CD4-positive, alpha-beta T cell treated with Interleukin-17A for 1 hour (primary cell): ENCODE measurements at regions not wholly inside any gene's neighbourhood (a gene's known extent, or its start where the extent isn't known, plus 50 kb on each side); places are given as distances from the start of the nearest gene placed in this dataset.

Experiments used
- DNase-seq: peaks from one replicate; pipeline ENCODE4 v3.0.0-alpha.2; 2020

- DNase-seq: peak; percentile 35
These were observed 83.0 kb upstream of the GLIS3 start for GRCh38 chr9:4382722-4383317.

- no peak for DNase-seq
These were observed 81.9 kb upstream of the GLIS3 start for GRCh38 chr9:4381744-4382143.

GRCh38 chr9:4380406-4380805 is 80.5 kb upstream of the GLIS3 start:
- DNase-seq: no peak

GRCh38 chr9:4375424-4376200 is 75.7 kb upstream of the GLIS3 start:
- DNase-seq: peak; percentile 10

GRCh38 chr9:4371108-4371507 is 71.2 kb upstream of the GLIS3 start:
- no peak for DNase-seq

- no peak for DNase-seq
These were observed 70.6 kb upstream of the GLIS3 start for GRCh38 chr9:4370501-4370900.

GRCh38 chr9:4366591-4367330 is 66.9 kb upstream of the GLIS3 start:
- DNase-seq: peak; percentile 17

- DNase-seq: no peak
These were observed 65.2 kb upstream of the GLIS3 start for GRCh38 chr9:4365055-4365454.

GRCh38 chr9:4362281-4362680 is 62.4 kb upstream of the GLIS3 start:
- DNase-seq: no peak

- no peak for DNase-seq
These were observed 59.1 kb upstream of the GLIS3 start for GRCh38 chr9:4359016-4359415.

GRCh38 chr9:4357929-4358328 is 58.1 kb upstream of the GLIS3 start:
- no peak for DNase-seq

- DNase-seq: no peak
These were observed 56.4 kb upstream of the GLIS3 start for GRCh38 chr9:4356306-4356705.

GRCh38 chr9:4353236-4353635 is 53.4 kb upstream of the GLIS3 start:
- DNase-seq: no peak

- DNase-seq: no peak
These were observed 50.0 kb upstream of the GLIS3 start for GRCh38 chr9:4349816-4350418.
